GM10248 (cell line): ENCODE measurements at regions not wholly inside any gene's neighbourhood (a gene's known extent, or its start where the extent isn't known, plus 50 kb on each side); places are given as distances from the start of the nearest gene placed in this dataset.

ENCODE experiments used
- CTCF ChIA-PET: fragments of 300-600 bp; sonication (Branson Sonifier 250); formaldehyde crosslinking; extraction: SDS; loops from one replicate; lab custom pipeline; 2021; ENCODE audit warnings: antibody characterized with exemption; lab: Yijun Ruan, JAX
- POLR2A ChIA-PET: fragments of 350-650 bp; sonication (Branson Sonifier 250); formaldehyde crosslinking; extraction: SDS; loops from one replicate; lab custom pipeline; 2020; ENCODE audit warnings: antibody characterized with exemption; lab: Yijun Ruan, JAX
- DNase-seq: peaks from one replicate; pipeline ENCODE4 v3.0.0; 2012; ENCODE audit errors: extremely low spot score
- TF ChIP-seq, protein P1 (sequence below): IDR thresholded peaks from 2 replicates; pipeline ENCODE4 v1.5.1; 2012; ENCODE audit warnings: mild to moderate bottlenecking, low read depth; ENCODE audit errors: extremely low read depth, missing control alignments, control extremely low read depth

DNA sequence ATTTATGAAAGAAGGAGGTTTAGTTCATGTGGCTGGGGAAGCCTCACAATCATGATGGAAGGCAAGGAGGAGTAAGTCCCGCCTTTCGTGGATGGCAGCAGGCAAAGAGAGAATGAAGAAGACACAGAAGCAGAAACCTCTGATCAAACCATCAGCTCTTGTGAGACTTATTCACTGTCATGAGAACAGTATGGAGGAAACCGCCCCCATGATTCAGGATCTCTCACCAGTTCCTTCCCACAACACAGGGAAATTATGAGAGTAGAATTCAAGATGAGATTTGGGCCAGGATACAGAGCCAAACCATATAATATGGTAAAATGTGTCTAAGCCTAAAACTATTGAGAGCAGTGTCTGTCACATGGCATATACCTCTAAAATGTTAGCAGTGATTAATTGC lies 503.8 kb upstream of the CCDC179 start:
- ChIA-PET CTCF (no interaction called here), POLR2A (no interaction called here)
- DNase-seq = no peak
- TF ChIP-seq, protein P1, sequence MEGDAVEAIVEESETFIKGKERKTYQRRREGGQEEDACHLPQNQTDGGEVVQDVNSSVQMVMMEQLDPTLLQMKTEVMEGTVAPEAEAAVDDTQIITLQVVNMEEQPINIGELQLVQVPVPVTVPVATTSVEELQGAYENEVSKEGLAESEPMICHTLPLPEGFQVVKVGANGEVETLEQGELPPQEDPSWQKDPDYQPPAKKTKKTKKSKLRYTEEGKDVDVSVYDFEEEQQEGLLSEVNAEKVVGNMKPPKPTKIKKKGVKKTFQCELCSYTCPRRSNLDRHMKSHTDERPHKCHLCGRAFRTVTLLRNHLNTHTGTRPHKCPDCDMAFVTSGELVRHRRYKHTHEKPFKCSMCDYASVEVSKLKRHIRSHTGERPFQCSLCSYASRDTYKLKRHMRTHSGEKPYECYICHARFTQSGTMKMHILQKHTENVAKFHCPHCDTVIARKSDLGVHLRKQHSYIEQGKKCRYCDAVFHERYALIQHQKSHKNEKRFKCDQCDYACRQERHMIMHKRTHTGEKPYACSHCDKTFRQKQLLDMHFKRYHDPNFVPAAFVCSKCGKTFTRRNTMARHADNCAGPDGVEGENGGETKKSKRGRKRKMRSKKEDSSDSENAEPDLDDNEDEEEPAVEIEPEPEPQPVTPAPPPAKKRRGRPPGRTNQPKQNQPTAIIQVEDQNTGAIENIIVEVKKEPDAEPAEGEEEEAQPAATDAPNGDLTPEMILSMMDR = no peak

- DNase-seq = no peak
- CTCF ChIA-PET = no interaction called here
- TF ChIP-seq, protein P1 = no peak
- POLR2A ChIA-PET = no interaction called here
Measured at GRCh38 chr11:23370580-23371275, 510.5 kb upstream of the CCDC179 start.

- TF ChIP-seq, protein P1 = no peak
- POLR2A ChIA-PET = no interaction called here
- CTCF ChIA-PET = interaction anchor here (0.9 kb wide), 1 partner anchor 8 kb away, joined by 3 read pairs; no protein-coding TSS in a partner anchor
- DNase-seq = no peak
Measured at GRCh38 chr11:23377909-23378308, 517.6 kb upstream of the CCDC179 start.

- DNase-seq = no peak
- CTCF ChIA-PET = no interaction called here
- TF ChIP-seq, protein P1 = no peak
- POLR2A ChIA-PET = no interaction called here
Measured at GRCh38 chr11:23391031-23391430, 530.8 kb upstream of the CCDC179 start.

DNA sequence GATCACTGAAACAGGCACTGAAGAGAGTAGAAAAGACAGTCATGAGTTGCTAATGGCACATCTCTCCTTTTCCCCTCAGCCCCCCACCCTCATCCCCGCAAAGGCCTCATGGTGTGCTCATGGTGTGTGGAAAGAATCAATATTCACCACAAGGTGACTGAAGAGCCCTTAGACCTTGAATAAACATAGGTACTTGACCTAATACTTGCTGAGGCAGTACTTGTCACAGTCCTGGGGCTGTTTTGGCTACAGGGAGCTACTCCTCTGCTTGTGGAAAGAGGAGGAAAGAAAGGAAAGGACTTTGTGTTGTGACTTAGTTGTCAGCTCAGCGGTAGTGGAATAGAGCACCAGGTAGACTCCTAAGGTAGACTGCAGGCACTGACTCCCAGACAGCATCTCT lies 537.8 kb upstream of the CCDC179 start:
- TF ChIP-seq, protein P1 = no peak
- no peak for DNase-seq
- CTCF ChIA-PET = no interaction called here
- POLR2A ChIA-PET = no interaction called here

DNA sequence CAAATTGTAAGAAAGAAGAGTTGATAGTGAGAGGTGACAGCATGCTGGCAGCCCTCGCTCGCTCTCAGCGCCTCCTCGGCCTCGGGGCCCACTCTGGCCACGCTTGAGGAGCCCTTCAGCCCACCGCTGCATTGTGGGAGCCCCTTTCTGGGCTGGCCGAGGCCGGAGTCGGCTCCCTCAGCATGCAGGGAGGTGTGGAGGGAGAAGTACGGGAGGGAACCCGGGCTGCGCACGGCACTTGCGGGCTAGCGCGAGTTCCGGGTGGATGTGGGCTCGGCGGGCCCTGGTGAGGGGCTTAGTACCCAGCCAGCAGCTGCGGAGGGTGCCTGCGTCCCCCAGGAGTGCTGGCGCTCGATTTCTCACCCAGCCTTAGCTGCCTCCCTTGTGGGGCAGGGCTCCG lies 539.7 kb upstream of the CCDC179 start:
- CTCF ChIA-PET = no interaction called here
- POLR2A ChIA-PET = no interaction called here
- DNase-seq = no peak
- TF ChIP-seq, protein P1 = no peak
